K562 (cell line): ENCODE measurements at regions not wholly inside any gene's neighbourhood (a gene's known extent, or its start where the extent isn't known, plus 50 kb on each side); places are given as distances from the start of the nearest gene placed in this dataset.

ENCODE experiments used
- ATAC-seq: fragments of 200-7000 bp; cut with Tn5 transposase; 3 replicates; pipeline ENCODE4 v1.9.1; 2020; ENCODE audit warnings: moderate library complexity
- BruUV-seq: library from RNA; stranded (reverse); fragments of 400-500 nt; replicated peaks from 2 replicates; lab custom pipeline; 2021; lab: Mats Ljungman, UMichigan
- CTCF ChIA-PET: fragments of 300-600 bp; formaldehyde crosslinking; extraction: SDS; loops from one replicate; lab custom pipeline; 2021; ENCODE audit warnings: low intra/inter-chr PET ratio; lab: Yijun Ruan, JAX
- POLR2A ChIA-PET: fragments of 300-600, 350-650 bp; sonication (Branson Sonifier 250); formaldehyde crosslinking; extraction: SDS; loops from one replicate; lab custom pipeline; 2021; ENCODE audit warnings: antibody characterized with exemption, inconsistent platforms; lab: Yijun Ruan, JAX
- DNase-seq, 4 experiments: peaks; one replicate each; pipeline versions ENCODE4 v3.0.0 to v3.0.0-alpha.2; 2011 to 2018; ENCODE audit warnings: low spot score in 3 of 4, mixed read lengths in 3 of 4; ENCODE audit errors: extremely low read depth in 1 of 4
- FAIRE-seq: peaks from 2 replicates; lab custom pipeline; 2011; peaks lifted over from hg19 to GRCh38; lab: Jason Lieb, UNC
- H2AFZ ChIP-seq: 2 replicates; pipeline ENCODE4 v1.6.0; 2011; ENCODE audit warnings: low read depth, low read length, control low read depth, inconsistent platforms
- H3K27ac ChIP-seq: fragments of 200-600 bp; 3 replicates; pipeline ENCODE4 v1.8.0; 2011; ENCODE audit warnings: low read depth, mild to moderate bottlenecking, control low read depth, inconsistent platforms, low read length, moderate library complexity, mixed read lengths; ENCODE audit errors: extremely low read depth
- H3K27me3 ChIP-seq, 2 experiments: fragments of 300-600 bp in 1 of 2; 2 replicates in 1 of 2; 3 replicates in 1 of 2; pipeline versions ENCODE4 v1.6.0 to v1.8.0; 2011; ENCODE audit warnings: inconsistent platforms in 2 of 2, low read length in 2 of 2, mild to moderate bottlenecking in 1 of 2, mixed read lengths in 1 of 2, moderate library complexity in 1 of 2; ENCODE audit not compliant: control insufficient read depth in 2 of 2, insufficient read depth in 2 of 2
- H3K36me3 ChIP-seq: fragments of 300-600 bp; 3 replicates; pipeline ENCODE4 v1.8.0; 2011; ENCODE audit warnings: mild to moderate bottlenecking, low read length, inconsistent platforms; ENCODE audit not compliant: control insufficient read depth, insufficient read depth
- H3K4me1 ChIP-seq, 2 experiments: fragments of 200-600 bp in 1 of 2; replicated peaks in 1 of 2; 2 replicates in 1 of 2; 3 replicates in 1 of 2; pipeline versions ENCODE4 v1.5.1 to v1.8.0; 2011; ENCODE audit warnings: inconsistent platforms in 2 of 2, low read length in 2 of 2, mild to moderate bottlenecking in 1 of 2, mixed read lengths in 1 of 2, moderate library complexity in 1 of 2; ENCODE audit not compliant: control insufficient read depth in 2 of 2, insufficient read depth in 2 of 2
- H3K4me2 ChIP-seq: 2 replicates; pipeline ENCODE4 v1.6.1; 2011; ENCODE audit warnings: low read length, control low read depth, inconsistent platforms, mixed read lengths; ENCODE audit not compliant: insufficient read depth
- H3K4me3 ChIP-seq: fragments of 200-600 bp; sonication (generic), shearing (Covaris generic); 2 replicates; pipeline ENCODE4 v1.5.1; 2016; ENCODE audit warnings: control low read depth, inconsistent platforms
- H3K79me2 ChIP-seq: fragments of 200-600 bp; 3 replicates; pipeline ENCODE4 v1.8.0; 2011; ENCODE audit warnings: low read length, inconsistent platforms; ENCODE audit not compliant: control insufficient read depth, insufficient read depth
- H3K9ac ChIP-seq, 2 experiments: 2 replicates each; pipeline versions ENCODE4 v1.6.0 to v1.6.1; 2011; ENCODE audit warnings: low read depth in 2 of 2, low read length in 2 of 2, control low read depth in 1 of 2, inconsistent platforms in 1 of 2, mild to moderate bottlenecking in 1 of 2, mixed read lengths in 1 of 2; ENCODE audit not compliant: insufficient read depth in 1 of 2
- H3K9me1 ChIP-seq: one replicate; pipeline ENCODE4 v1.6.0; 2011; ENCODE audit warnings: inconsistent platforms, mild to moderate bottlenecking, low read length, moderate library complexity; ENCODE audit not compliant: control insufficient read depth, insufficient read depth
- H3K9me3 ChIP-seq: replicated peaks from 2 replicates; pipeline ENCODE4 v1.5.1; 2011; ENCODE audit warnings: low read depth, low read length, inconsistent platforms; ENCODE audit not compliant: control insufficient read depth, insufficient read depth
- H4K20me1 ChIP-seq: replicated peaks from 2 replicates; pipeline ENCODE4 v1.6.1; 2011; ENCODE audit warnings: low read length, inconsistent platforms, mixed read lengths; ENCODE audit not compliant: control insufficient read depth, insufficient read depth
- ARID3A ChIP-seq: IDR thresholded peaks from 2 replicates; pipeline ENCODE4 v1.6.1; 2012; ENCODE audit warnings: low read depth, low read length, improper control_type of control experiment, borderline replicate concordance
- ZNF174 ChIP-seq: fragments of 250-450 bp; sonication (Bioruptor Pico); IDR thresholded peaks from 2 replicates; pipeline ENCODE4 v1.4.0; 2020; ENCODE audit warnings: mild to moderate bottlenecking
- ZNF778 ChIP-seq: fragments of 450-650 bp; formaldehyde crosslinking; IDR thresholded peaks from 2 replicates; pipeline ENCODE4 v1.4.0; 2020; ENCODE audit warnings: mild to moderate bottlenecking, moderate library complexity
- WGBS: fragments of 100-300 bp; shearing (Covaris generic); methylation state at CpG from one replicate; pipeline ENCODE4 v1.1.6; 2016; ENCODE audit warnings: low coverage, mixed read lengths; ENCODE audit not compliant: insufficient coverage; ENCODE audit errors: missing lambda C conversion rate; 5-methylcytosine and 5-hydroxymethylcytosine counted together
- in situ Hi-C: fragments of 300-500 bp; cut with MboI; formaldehyde crosslinking; loops from 4 replicates; pipeline ENCODE4 v1.15.0; 2018; ENCODE audit warnings: inconsistent platforms, mixed read lengths
- intact Hi-C: fragments of 100-400 bp; cut with micrococcal nuclease; formaldehyde crosslinking; loops from 2 replicates; pipeline ENCODE4 v1.14.2; 2022

GRCh38 chr12:34198924-34199323 is 176.6 kb downstream of the ALG10 start:
- WGBS: under 1% methylated on average over 7 of the region's 7 CpGs
- Histone ChIP-seq H3K4me2 (no peak overlapping the region), H3K9me1 (no peaks in the 10 kb centered on the region), H3K4me3 (no peak overlapping the region), H3K36me3 (no peaks in the 10 kb centered on the region), H2AFZ (no peak overlapping the region), H3K27ac (no peak overlapping the region), H3K9ac (no peak overlapping the region), H3K9me3 (no peaks in the 10 kb centered on the region; the same call in 1 of the 2 replicates), H3K4me1 (no peaks in the 10 kb centered on the region), H3K79me2 (no peaks in the 10 kb centered on the region), H3K27me3 (no peaks in the 10 kb centered on the region), H4K20me1 (no peaks in the 10 kb centered on the region)
- POLR2A ChIA-PET: no interaction called here
- no peak for DNase-seq
- CTCF ChIA-PET: no interaction called here
- no peak for FAIRE-seq
- TF ChIP-seq ZNF174 (CRISPR knock-in tag) (no peak), ARID3A (no peak), ZNF778 (CRISPR knock-in tag) (no peak)
- no peak for ATAC-seq
- intact Hi-C loops: no loop called here
- in situ Hi-C loops: no loop called here
- no TSS peak for BruUV-seq
